Urinary bladder (tissue), 3 donors: ENCODE measurements at regions not wholly inside any gene's neighbourhood (a gene's known extent, or its start where the extent isn't known, plus 50 kb on each side); places are given as distances from the start of the nearest gene placed in this dataset.
A peak's percentile ranks its signal among the peaks of the same experiment; 100 is the strongest.
"Not testable (repeated sequence)": the region's sequence is repeated elsewhere in the genome, so short reads cannot be mapped to it uniquely, and the experiment has no call there.

Source experiments
- DNase-seq: peaks from one replicate; pipeline ENCODE4 v3.0.0-alpha.2; 2015; ENCODE audit errors: extremely low spot score
- H3K27ac ChIP-seq: one replicate; pipeline ENCODE4 v1.5.1; 2013; ENCODE audit warnings: low read depth, mild to moderate bottlenecking, moderate library complexity
- H3K36me3 ChIP-seq: one replicate; pipeline ENCODE4 v1.6.1; 2013; ENCODE audit warnings: mild to moderate bottlenecking, moderate library complexity; ENCODE audit not compliant: insufficient read depth
- H3K4me1 ChIP-seq: one replicate; pipeline ENCODE4 v1.6.1; 2013; ENCODE audit warnings: mild to moderate bottlenecking, moderate library complexity; ENCODE audit not compliant: insufficient read depth
- H3K4me3 ChIP-seq: one replicate; pipeline ENCODE4 v1.5.1; 2013; ENCODE audit warnings: low read depth, low read length
- WGBS: extraction: QIAGEN DNeasy Blood & Tissue Kit; methylation state at CpG from one replicate; pipeline ENCODE4 v1.1.7; 2013; 5-methylcytosine and 5-hydroxymethylcytosine counted together
- donor health status: healthy with polysubstance abuse.
- donor health status: healthy.

DNA sequence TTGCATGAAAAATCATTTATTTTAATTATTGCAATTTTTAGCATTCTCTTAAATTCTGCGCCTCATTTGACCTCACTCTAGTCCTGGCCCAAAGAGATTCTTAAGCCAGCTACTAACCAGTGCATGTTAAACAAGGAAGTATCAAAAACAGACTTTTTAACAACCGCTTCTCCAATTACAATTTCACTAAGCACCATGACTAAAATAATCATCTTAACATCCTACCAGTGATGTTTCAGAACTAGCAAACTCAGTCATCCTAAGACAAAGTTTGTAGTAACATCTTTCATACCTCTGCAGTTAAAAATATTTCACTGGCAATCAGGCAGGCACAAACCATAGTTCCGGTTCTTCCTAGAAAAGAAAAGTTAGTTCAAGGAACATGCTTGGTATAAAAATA, 75.5 kb upstream of the NEK3 start:
- not testable (repeated sequence) for DNase-seq

DNA sequence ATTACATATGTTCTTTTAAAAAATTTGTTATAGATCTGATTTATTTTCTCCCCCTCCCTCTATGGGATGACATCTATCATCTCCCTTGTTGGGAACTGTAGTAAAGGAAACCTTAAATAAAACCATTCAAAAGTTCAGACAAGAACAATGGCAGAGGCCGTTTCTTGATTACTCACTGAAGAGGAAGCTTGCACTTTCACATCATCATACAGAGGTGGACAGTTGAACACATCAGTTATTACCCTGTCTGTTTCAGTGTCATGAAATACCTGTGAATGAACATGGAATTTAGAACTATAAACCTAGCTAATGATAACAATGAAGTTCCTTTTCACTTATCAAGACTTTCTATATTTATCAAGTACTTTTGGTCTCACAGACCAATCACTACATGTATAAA, 63.7 kb upstream of the NEK3 start:
- WGBS = 56% methylated on average over 1 of the region's 1 CpG
- DNase-seq = not testable (repeated sequence)

More for the DNA sequence above, 75.5 kb upstream of the NEK3 start:
- WGBS = 86% methylated on average over 2 of the region's 3 CpGs
- H3K36me3 ChIP-seq, H3K4me3 ChIP-seq, H3K27ac ChIP-seq, H3K4me1 ChIP-seq: not testable (repeated sequence)

DNA sequence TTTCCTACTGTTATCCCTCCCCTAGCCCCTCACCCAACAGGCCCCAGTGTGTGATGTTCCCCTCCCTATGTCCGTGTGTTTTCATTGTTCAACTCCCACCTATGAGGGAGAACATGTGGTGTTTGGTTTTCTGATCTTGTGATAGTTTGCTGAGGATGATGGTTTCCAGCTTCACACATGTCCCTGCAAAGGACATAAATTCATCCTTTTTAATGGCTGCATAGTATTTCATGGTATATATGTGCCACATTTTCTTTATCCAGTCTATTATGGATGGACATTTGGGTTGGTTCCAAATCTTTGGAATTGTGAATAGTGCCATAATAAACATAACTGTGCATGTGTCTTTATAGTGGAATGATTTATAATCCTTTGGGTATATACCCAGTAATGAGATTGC, 54.5 kb upstream of the NEK3 start:
- not testable (repeated sequence) for H3K4me1 ChIP-seq, H3K27ac ChIP-seq, DNase-seq, H3K36me3 ChIP-seq, H3K4me3 ChIP-seq
- WGBS = 83% methylated on average over 1 of the region's 1 CpG

More for the DNA sequence above, 63.7 kb upstream of the NEK3 start:
- H3K4me3 ChIP-seq, H3K27ac ChIP-seq, H3K36me3 ChIP-seq, H3K4me1 ChIP-seq: not testable (repeated sequence)

DNA sequence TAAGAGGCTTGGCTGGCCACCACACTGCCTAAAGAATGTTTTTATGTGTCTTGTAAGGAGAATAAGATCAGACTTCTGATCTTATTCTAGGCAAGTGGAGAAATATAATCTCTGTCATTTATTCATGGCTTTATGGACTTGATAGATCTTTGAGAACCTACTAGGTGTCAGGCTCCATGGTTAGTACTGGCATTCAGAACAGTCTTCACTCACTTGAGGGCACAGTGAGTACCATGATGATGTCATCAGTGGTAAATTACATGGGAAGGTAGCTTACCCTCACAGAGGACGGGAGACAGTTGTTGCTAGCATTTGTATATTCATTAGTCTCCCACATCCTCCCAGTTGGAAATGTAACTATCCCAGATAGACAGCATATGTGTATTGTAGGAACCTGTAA, 53.5 kb upstream of the NEK3 start:
- DNase-seq, H3K27ac ChIP-seq, H3K36me3 ChIP-seq, H3K4me1 ChIP-seq, H3K4me3 ChIP-seq: not testable (repeated sequence)
- WGBS = 35% methylated on average over 1 of the region's 1 CpG

DNA sequence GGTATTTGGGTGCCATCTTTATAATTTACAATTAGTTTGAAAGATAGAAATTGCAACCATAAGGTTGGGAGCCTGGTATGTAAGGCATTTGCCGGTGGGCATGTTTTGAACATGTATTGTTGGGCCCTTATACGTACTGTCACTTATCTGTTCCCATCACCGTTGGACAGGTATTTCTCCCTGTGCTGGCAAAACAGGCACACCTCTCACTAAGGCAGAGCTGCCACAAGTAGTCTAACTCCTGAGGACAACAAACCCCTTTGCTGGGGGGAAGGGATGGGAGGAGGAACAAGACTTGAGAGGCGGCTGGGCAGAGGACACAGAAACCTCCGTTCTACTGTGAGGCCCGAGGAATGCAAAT, 52.0 kb upstream of the NEK3 start:
- H3K4me3 ChIP-seq, H3K27ac ChIP-seq, H3K4me1 ChIP-seq, H3K36me3 ChIP-seq: not testable (repeated sequence)
- DNase-seq = peak; percentile 13
- 72% methylated on average over 6 of the region's 6 CpGs for WGBS

DNA sequence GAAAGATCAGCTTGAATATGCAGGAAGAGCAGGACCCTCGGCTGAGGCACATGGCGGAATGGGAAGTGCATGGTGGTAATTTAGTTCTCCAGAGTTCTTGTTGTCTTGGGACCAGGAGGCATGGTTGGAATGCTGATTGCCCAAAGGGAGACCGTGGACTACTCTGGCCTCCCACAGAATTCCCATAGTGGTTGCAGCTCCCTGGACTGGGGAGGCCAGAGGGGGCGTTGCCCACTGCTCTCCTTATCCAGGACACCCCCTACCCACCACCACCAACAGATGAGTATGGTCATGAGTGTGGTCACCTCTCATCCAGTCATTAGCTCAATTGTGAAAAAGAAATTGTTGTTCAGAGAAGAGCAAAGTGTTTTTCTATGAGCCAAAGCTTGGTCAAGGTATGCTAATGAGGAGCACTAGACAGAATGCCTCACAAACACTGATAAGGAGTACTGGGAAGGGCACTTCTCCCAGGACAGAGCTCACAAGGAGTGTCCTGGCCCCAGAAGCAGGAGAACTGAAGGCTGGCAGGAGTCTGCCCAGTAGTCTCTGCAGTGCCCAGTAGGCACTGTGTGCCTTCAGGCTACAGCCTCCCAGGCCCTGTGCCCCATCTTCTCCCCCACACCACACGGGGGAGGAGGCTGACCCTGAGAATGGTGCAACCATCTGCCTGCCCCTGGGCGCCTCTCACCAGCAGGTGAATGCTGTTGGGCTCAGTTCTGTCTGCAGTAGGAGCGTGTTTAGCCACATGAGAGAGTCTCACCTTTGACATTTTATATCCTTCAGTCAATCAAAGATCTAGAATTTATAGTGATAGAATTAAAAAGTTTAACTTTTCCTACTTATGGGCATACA, 51.4 kb upstream of the NEK3 start:
- not testable (repeated sequence) for H3K36me3 ChIP-seq, H3K4me3 ChIP-seq, DNase-seq, H3K27ac ChIP-seq, H3K4me1 ChIP-seq
- WGBS = 75% methylated on average over 5 of the region's 7 CpGs
